H9 (cell line): ENCODE measurements at regions not wholly inside any gene's neighbourhood (a gene's known extent, or its start where the extent isn't known, plus 50 kb on each side); places are given as distances from the start of the nearest gene placed in this dataset.

ENCODE experiments used
- DNase-seq: peaks from one replicate; pipeline ENCODE4 v3.0.0-alpha.2; 2017
- H2AFZ ChIP-seq: one replicate; pipeline ENCODE4 v1.6.1; 2013; ENCODE audit warnings: mild to moderate bottlenecking, low read length, control low read depth, moderate library complexity
- H2AK5ac ChIP-seq: 2 replicates; pipeline ENCODE4 v1.6.1; 2013; ENCODE audit warnings: low read length, control low read depth, mixed read lengths; ENCODE audit not compliant: insufficient read length
- H2BK120ac ChIP-seq: one replicate; pipeline ENCODE4 v1.6.1; 2013; ENCODE audit warnings: low read depth, mild to moderate bottlenecking, low read length, control low read depth, inconsistent platforms; ENCODE audit not compliant: poor library complexity, severe bottlenecking
- H2BK12ac ChIP-seq: 2 replicates; pipeline ENCODE4 v1.6.1; 2013; ENCODE audit warnings: low read length, control low read depth, mixed read lengths, low read depth; ENCODE audit not compliant: insufficient read length
- H2BK15ac ChIP-seq: 2 replicates; pipeline ENCODE4 v1.6.1; 2013; ENCODE audit warnings: low read depth, low read length, control low read depth
- H2BK20ac ChIP-seq: one replicate; pipeline ENCODE4 v1.6.1; 2013; ENCODE audit warnings: low read depth, mild to moderate bottlenecking, low read length, control low read depth, inconsistent platforms; ENCODE audit not compliant: poor library complexity, severe bottlenecking
- H2BK5ac ChIP-seq: 2 replicates; pipeline ENCODE4 v1.6.1; 2013; ENCODE audit warnings: low read length, control low read depth, mixed read lengths; ENCODE audit not compliant: insufficient read length
- H3K14ac ChIP-seq: 2 replicates; pipeline ENCODE4 v1.6.1; 2013; ENCODE audit warnings: low read length, control low read depth; ENCODE audit not compliant: insufficient read depth
- H3K18ac ChIP-seq: 2 replicates; pipeline ENCODE4 v1.6.1; 2013; ENCODE audit warnings: low read depth, mild to moderate bottlenecking, mixed read lengths, low read length, control low read depth; ENCODE audit not compliant: insufficient read length
- H3K23ac ChIP-seq: 2 replicates; pipeline ENCODE4 v1.6.1; 2013; ENCODE audit warnings: low read length, control low read depth, mixed read lengths, low read depth; ENCODE audit not compliant: insufficient read length
- H3K23me2 ChIP-seq: 2 replicates; pipeline ENCODE4 v1.6.1; 2013; ENCODE audit warnings: low read depth, mild to moderate bottlenecking, mixed read lengths, low read length, control low read depth; ENCODE audit not compliant: insufficient read length, poor library complexity, severe bottlenecking
- H3K27ac ChIP-seq: 2 replicates; pipeline ENCODE4 v1.5.1; 2013; ENCODE audit warnings: low read length, control low read depth, mixed read lengths, low read depth; ENCODE audit not compliant: insufficient read length
- H3K27me3 ChIP-seq: 2 replicates; pipeline ENCODE4 v1.6.1; 2013; ENCODE audit warnings: low read length, control low read depth, inconsistent platforms; ENCODE audit not compliant: insufficient read depth
- H3K4ac ChIP-seq: 2 replicates; pipeline ENCODE4 v1.6.1; 2013; ENCODE audit warnings: low read depth, mild to moderate bottlenecking, control low read depth, inconsistent platforms, low read length, moderate library complexity
- H3K4me1 ChIP-seq: 2 replicates; pipeline ENCODE4 v1.6.1; 2013; ENCODE audit warnings: low read length, control low read depth, inconsistent platforms; ENCODE audit not compliant: insufficient read depth
- H3K4me2 ChIP-seq: 2 replicates; pipeline ENCODE4 v1.6.1; 2013; ENCODE audit warnings: low read length, control low read depth, mixed read lengths; ENCODE audit not compliant: insufficient read length, insufficient read depth
- H3K56ac ChIP-seq: 2 replicates; pipeline ENCODE4 v1.6.1; 2013; ENCODE audit warnings: low read depth, mild to moderate bottlenecking, mixed read lengths, low read length, control low read depth; ENCODE audit not compliant: insufficient read length
- H3K79me1 ChIP-seq: 2 replicates; pipeline ENCODE4 v1.6.1; 2013; ENCODE audit warnings: low read depth, mild to moderate bottlenecking, moderate library complexity, low read length, control low read depth, inconsistent platforms; ENCODE audit not compliant: insufficient read depth, poor library complexity, severe bottlenecking
- H3K79me2 ChIP-seq: 2 replicates; pipeline ENCODE4 v1.6.1; 2013; ENCODE audit warnings: low read length, control low read depth, inconsistent platforms; ENCODE audit not compliant: insufficient read depth
- H3K9ac ChIP-seq: 2 replicates; pipeline ENCODE4 v1.6.1; 2013; ENCODE audit warnings: low read length, control low read depth, mixed read lengths; ENCODE audit not compliant: insufficient read length; ENCODE audit errors: extremely low read depth
- H3K9me3 ChIP-seq: one replicate; pipeline ENCODE4 v1.6.1; 2013; ENCODE audit warnings: low read depth, low read length, inconsistent platforms; ENCODE audit not compliant: control insufficient read depth
- H3T11ph ChIP-seq: one replicate; pipeline ENCODE4 v1.6.1; 2013; ENCODE audit warnings: mild to moderate bottlenecking, low read length, control low read depth, inconsistent platforms
- H4K20me1 ChIP-seq: one replicate; pipeline ENCODE4 v1.6.1; 2013; ENCODE audit not compliant: control insufficient read depth, insufficient read length, insufficient read depth
- H4K5ac ChIP-seq: 2 replicates; pipeline ENCODE4 v1.6.1; 2013; ENCODE audit warnings: low read depth, mild to moderate bottlenecking, mixed read lengths, low read length, control low read depth; ENCODE audit not compliant: insufficient read length
- H4K8ac ChIP-seq: replicated peaks from 2 replicates; pipeline ENCODE4 v1.6.1; 2013; ENCODE audit warnings: low read length, control low read depth, mixed read lengths, low read depth; ENCODE audit not compliant: insufficient read length
- H4K91ac ChIP-seq: 2 replicates; pipeline ENCODE4 v1.6.1; 2013; ENCODE audit warnings: low read depth, mild to moderate bottlenecking, moderate library complexity, mixed read lengths, low read length, control low read depth; ENCODE audit not compliant: insufficient read length
- H3K27ac Mint-ChIP-seq, 3 experiments: 2 replicates in 2 of 3; 3 replicates in 1 of 3; pipeline ENCODE4 v1.8.0; 2020 to 2021; ENCODE audit warnings: mixed read lengths in 3 of 3, mild to moderate bottlenecking in 1 of 3, moderate library complexity in 1 of 3
- H3K27me3 Mint-ChIP-seq: 2 replicates; pipeline ENCODE4 v1.8.0; 2021; ENCODE audit warnings: low read depth, mild to moderate bottlenecking, moderate library complexity, mixed read lengths
- H3K36me3 Mint-ChIP-seq, 3 experiments: 2 replicates in 2 of 3; 3 replicates in 1 of 3; pipeline ENCODE4 v1.8.0; 2020 to 2021; ENCODE audit warnings: low read depth in 3 of 3, mixed read lengths in 3 of 3; ENCODE audit not compliant: insufficient read depth in 1 of 3
- H3K4me1 Mint-ChIP-seq, 2 experiments: 2 replicates each; pipeline ENCODE4 v1.8.0; 2020; ENCODE audit warnings: mixed read lengths in 2 of 2
- H3K4me3 Mint-ChIP-seq, 2 experiments: 2 replicates in 1 of 2; 3 replicates in 1 of 2; pipeline ENCODE4 v1.8.0; 2020 to 2021; ENCODE audit warnings: mild to moderate bottlenecking in 2 of 2, mixed read lengths in 2 of 2, moderate library complexity in 1 of 2
- H3K9me3 Mint-ChIP-seq, 2 experiments: 2 replicates in 1 of 2; 3 replicates in 1 of 2; pipeline ENCODE4 v1.8.0; 2020; ENCODE audit warnings: mild to moderate bottlenecking in 2 of 2, mixed read lengths in 2 of 2, moderate library complexity in 1 of 2
- WGBS: extraction: QIAGEN DNeasy Blood & Tissue Kit; methylation state at CpG from one replicate; pipeline ENCODE4 v1.1.7; 2013; ENCODE audit warnings: missing lambda C conversion rate, low lambda C conversion rate, mixed read lengths; ENCODE audit not compliant: insufficient read length; ENCODE audit errors: extremely low coverage; 5-methylcytosine and 5-hydroxymethylcytosine counted together
- TF ChIP-seq, protein P1 (sequence below): fragments of 200-600 bp; sonication (generic); conservative IDR thresholded peaks from 3 replicates; pipeline ENCODE4 v1.8.0; 2021; ENCODE audit warnings: antibody characterized with exemption, mild to moderate bottlenecking

DNA sequence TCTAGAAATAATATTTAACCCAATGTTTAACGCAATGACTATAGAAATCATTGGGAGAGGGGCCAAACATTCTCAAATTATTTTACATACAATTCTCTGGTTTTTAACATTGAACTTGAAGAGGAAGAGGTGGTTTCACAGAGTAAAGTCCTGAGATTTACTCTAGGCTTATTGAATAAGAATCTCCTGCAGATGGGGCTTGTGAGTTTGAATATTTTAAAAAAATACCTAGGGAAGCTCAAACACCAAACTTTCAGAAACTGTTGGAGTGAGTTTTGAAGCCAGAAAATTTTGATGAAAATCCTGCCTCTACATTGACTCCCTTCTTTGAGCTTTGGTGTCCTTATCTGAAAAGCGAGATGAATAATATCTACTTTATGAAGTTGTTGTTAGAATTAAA lies 906.6 kb downstream of the TUSC7 start:
- no peak for DNase-seq
- Histone ChIP-seq H2BK120ac (no peak overlapping the region), H3T11ph (no peak overlapping the region), H3K27ac (no peak overlapping the region), H2AFZ (no peak overlapping the region), H3K27me3 (no peaks in the 10 kb centered on the region), H2BK12ac (no peak overlapping the region), H2BK15ac (no peak overlapping the region), H3K4me2 (no peak overlapping the region), H3K9me3 (no peaks in the 10 kb centered on the region), H4K5ac (no peak overlapping the region), H2BK5ac (no peak overlapping the region), H4K20me1 (no peaks in the 10 kb centered on the region), H3K4me1 (no peaks in the 10 kb centered on the region), H2BK20ac (no peak overlapping the region), H3K23me2 (no peaks in the 10 kb centered on the region), H3K18ac (no peak overlapping the region), H3K79me1 (no peaks in the 10 kb centered on the region), H3K56ac (no peak overlapping the region), H3K79me2 (no peaks in the 10 kb centered on the region), H3K23ac (no peak overlapping the region), H4K91ac (no peak overlapping the region), H3K14ac (no peak overlapping the region), H4K8ac (no peak overlapping the region), H3K4ac (no peak overlapping the region), H3K9ac (no peak overlapping the region), H2AK5ac (no peak overlapping the region)
- Mint-ChIP-seq H3K36me3 (no peaks in the 10 kb centered on the region), H3K27me3 (no peaks in the 10 kb centered on the region), H3K9me3 (no peaks in the 10 kb centered on the region), H3K4me3 (no peak overlapping the region), H3K4me1 (peaks cover 0 to under 1% of the 10 kb centered on the region in 2 experiments; a peak in 2 of 4 replicates), H3K27ac (no peak overlapping the region)
- TF ChIP-seq, protein P1, sequence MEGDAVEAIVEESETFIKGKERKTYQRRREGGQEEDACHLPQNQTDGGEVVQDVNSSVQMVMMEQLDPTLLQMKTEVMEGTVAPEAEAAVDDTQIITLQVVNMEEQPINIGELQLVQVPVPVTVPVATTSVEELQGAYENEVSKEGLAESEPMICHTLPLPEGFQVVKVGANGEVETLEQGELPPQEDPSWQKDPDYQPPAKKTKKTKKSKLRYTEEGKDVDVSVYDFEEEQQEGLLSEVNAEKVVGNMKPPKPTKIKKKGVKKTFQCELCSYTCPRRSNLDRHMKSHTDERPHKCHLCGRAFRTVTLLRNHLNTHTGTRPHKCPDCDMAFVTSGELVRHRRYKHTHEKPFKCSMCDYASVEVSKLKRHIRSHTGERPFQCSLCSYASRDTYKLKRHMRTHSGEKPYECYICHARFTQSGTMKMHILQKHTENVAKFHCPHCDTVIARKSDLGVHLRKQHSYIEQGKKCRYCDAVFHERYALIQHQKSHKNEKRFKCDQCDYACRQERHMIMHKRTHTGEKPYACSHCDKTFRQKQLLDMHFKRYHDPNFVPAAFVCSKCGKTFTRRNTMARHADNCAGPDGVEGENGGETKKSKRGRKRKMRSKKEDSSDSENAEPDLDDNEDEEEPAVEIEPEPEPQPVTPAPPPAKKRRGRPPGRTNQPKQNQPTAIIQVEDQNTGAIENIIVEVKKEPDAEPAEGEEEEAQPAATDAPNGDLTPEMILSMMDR, result no peak; the same call in 2 of the 3 replicates
- no CpG with 5 or more reads among the region's 2 CpGs for WGBS
